HG03039 (cell line): ENCODE measurements at regions not wholly inside any gene's neighbourhood (a gene's known extent, or its start where the extent isn't known, plus 50 kb on each side); places are given as distances from the start of the nearest gene placed in this dataset.
"Not testable (repeated sequence)": the region's sequence is repeated elsewhere in the genome, so short reads cannot be mapped to it uniquely, and the experiment has no call there.

ENCODE experiments used
- ATAC-seq: cut with Tn5 transposase; IDR thresholded peaks from one replicate; pipeline ENCODE4 v1.9.1; 2021; ENCODE audit warnings: mild to moderate bottlenecking, moderate library complexity; ENCODE audit not compliant: unreplicated experiment

DNA sequence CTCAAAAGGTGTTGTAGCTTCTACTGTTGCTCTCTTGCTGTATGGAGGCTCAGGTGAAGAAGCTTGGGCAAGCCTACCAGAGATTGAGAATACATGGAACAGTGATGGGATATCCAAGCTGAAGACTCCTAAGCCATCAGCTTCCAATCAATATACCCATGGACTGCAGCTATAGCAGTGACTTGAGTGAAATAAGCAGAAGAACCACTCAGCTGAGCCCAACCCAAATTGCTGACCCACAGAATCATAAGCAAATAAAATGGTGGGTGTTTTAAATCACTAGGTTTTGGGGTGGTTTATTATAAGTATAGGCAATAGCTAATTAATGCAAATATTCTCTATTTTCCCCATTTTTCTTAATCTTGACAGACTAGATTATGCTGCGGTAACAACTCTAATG is 147.7 kb upstream of the SALL1 start:
- no peak for ATAC-seq

DNA sequence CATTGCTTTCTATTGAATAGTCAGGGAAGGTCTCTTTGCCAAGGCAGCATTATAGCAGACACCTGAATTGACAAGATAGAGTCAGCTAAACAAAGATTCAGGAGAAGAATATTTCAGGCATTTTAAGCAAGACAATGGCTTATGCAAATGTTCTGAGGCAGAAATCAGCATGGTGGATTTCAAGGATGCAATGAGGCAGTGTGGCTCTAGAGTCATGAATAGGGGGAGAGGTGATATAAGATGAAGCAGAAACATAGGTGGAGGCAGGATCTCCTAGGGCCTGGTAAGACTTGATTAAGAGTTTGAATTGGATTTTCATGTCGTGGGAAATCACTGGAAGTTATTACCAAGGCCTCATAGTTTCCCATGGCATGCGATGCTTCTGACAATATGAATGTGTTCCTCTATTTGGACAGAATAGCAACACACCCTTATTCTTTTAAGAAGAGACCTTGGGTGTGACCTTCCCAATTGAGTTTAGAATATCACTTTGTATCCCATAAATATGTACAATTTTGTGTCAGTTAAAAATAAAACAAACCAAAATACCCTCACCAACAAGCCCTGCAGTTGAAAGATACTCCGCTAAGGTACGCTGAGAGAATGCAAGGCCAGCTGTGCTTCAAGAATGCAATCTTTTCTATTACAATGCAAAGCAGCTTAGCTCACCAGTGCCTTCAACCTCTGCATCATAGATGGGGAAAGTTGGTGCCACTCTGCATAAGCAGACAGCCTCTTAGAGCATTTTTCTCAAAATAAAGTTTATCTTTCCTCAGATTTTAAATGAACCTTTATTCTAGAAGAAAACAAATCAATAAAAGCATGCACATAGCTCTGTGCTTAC is 139.6 kb upstream of the SALL1 start:
- ATAC-seq: no peak

DNA sequence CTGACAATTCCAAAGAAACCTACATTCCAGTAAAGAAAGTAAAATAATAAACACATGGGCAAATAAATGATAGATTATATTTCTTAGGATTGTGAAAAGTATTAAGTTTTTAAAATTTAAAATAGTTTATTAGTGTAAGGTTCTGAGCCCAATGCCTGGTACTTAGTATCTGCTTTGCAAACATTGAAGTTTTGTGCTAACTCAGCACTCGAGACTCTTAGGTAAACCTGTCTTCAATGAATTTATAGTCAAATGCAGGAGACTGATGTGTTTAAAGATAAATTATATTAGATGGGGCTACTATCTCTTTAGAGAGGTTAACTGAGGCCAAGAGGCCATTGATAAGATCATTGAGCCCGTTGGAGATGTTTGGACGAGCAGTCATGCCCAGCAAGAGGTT is 138.3 kb upstream of the SALL1 start:
- no peak for ATAC-seq

DNA sequence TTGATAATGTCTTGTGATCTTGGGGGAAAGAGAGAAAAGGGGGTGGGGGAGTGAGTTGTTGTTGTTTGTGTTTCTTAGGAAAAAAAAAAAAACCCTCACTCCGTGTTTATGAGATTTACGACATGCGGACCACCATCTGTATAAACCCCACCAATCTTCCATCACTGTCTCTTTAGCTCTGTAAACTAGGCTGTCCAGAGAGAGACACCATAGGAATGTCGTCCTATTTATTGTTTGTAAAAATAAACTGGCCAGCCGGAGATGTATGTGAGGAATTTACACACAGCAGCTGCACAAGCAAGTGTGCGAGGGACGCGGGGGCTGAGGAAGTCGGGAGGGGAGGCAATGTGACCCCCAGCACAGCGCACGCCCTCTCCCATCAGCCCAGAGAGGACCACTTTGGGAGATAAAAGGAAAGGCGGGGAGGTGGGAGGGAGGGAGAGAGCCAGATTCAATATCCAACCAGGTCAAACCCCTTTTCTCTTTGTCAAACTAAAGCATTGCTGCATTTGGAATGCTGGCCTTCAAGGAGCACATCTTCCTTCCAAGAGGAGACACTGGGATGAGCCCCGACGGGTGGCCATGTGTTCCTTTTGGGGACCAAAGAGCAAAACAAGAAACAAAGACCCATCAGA is 136.2 kb upstream of the SALL1 start:
- no peak for ATAC-seq

DNA sequence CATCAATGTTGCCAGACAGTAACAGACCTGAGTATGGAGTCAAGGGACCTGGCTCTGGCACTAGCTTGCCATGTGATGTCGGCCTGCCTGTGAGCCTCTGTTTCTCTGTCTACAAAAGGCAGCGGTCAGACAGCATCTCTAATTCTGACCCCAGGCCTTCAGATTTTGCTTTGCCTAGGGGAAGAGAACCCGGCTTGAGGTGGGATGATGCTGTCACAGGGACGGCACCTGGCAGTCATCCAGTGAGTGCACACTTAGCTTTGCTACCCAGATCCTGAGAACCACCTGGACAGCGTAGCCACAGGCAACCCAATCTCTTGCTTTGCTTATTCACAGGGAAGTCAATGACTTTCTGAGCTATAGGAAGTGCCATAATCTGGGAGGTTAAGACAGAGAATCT is 135.2 kb upstream of the SALL1 start:
- ATAC-seq: no peak

DNA sequence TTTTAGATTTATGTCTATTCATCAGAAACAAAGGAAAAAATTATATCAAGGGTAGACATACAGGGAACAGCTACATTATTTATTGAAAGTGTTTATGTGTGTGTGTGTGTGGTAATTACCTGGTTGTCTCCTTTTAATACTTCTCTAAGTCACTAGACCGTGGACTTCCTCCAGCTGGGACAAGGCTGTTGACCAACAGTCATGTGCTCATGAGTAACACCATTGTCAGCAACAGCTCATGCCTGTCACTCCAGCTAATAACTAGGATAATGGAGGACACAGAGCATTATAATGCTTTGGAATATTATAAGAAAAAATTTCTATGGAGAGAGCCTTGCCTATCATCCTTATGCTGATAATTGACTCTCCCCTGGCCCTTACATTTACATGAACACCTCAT is 125.3 kb upstream of the SALL1 start:
- no peak for ATAC-seq

DNA sequence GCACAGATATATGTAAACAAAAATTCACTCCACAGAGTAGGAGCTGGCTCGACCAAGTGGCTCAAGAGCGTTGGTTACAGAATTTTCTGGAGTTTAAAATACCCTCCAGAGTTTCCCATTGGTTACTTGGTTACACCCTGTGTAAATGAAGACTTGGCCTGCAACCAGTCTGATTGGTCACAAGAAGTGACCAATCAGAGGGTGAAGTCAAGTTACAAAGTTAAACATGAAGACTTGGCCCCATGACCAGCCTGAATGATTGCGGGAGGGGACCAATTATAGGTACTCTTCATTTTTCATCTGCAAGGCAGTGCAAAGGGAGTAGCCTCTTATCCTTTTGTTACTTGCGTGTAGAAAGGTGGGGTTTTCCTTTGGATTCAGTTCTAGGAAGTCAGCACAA is 121.3 kb upstream of the SALL1 start:
- ATAC-seq: no peak

DNA sequence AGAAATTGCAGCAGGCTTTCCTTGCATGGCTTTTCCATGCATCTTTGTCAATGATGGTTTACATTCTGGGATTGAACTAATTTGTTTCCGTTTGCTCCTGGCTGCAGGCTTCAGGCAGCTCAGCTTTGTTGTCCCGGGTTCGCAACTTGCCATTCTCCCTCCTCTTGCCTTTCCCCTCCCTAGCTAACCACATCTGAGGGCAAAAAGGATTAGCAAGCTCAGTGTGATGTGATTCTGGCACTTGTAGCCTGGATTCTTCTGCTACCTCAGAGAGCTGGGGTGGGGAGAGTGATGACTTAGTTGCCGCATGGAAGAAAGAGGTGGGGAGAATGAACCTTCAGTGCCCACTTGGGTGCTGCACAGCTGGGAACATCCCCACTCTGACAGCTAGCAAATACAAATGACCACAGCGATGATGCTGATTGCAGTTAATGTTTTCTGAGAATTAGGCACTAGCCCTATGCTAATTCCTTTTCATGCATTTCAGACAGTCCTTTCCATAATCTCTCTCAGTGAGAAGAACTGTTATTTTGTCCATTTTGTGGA is 120.2 kb upstream of the SALL1 start:
- ATAC-seq: no peak

DNA sequence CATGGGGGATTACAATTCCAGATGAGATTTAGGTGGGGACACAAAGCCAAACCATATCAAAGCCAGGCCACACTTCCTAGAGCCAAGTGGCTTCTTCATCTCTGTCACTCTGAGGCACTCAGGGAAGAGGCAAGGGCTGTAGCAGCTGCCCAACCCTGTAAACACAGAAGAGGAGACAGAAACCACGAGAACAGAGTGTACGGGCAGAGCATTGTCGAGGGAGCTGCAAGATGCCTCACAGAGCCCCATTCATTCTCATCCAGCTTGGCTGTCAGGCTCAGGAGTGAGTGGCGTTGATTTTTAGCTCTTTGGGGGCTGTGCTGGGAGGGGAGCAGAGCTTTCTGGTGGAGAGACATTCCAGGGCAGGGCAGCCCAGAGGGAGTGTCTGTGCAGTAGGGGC is 117.2 kb upstream of the SALL1 start:
- ATAC-seq: no peak

DNA sequence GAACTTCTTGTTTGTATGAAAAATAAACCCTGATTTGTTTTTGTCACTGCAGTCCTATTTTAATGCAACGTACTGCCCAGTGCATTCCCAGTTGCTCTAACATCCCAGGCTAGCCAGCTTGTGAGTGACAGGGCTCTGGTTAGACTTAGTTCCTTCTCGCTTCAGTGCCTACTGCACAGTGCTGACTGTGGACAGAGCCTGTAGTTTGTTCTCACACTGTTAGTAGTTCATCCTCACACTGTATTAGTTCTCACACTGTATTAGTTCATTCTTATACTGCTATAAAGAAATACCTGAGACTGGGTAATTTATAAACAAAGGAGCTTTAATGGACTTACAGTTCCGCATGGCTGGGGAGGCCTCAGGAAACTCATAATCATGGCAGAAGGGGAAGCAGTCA is 116.6 kb upstream of the SALL1 start:
- ATAC-seq: no peak

DNA sequence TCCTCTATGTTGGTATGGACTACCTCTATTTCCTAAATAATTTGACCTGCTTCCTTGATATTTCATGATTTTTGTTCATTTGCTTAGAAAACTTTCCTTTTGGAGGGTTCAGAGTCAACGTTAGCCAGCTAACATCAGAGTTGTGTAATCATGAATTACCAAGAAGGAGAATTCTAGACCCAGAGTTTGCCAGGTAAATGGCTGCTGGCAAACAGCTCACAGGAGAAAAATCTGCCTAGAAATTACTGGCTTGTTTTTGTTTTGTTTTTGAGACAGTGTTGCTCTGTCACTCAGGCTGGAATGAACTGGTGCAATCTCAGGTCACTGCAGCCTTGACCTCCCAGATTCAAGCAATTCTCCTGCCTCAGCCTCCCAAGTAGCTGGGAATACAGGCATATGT is 111.4 kb upstream of the SALL1 start:
- ATAC-seq: no peak

DNA sequence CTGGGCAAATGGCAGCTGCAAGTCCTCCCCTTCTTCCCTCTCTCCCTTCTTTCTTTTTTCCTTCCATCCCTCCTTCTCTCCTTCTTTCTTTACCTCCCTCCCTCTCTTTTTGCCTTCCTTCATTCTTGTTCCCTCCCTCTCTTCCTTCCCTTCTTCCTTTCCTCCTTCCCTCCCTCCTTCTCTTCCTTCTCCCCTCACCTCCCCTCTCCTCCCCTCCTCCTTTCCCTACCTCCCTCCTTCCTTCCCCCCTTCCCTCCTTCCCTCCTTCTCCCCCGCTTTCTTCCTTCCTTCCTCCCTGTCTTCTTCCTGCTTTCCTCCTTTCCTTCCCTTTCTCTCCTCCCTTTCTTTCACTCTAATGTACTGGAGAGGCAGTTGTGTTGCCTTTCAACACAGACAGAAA is 110.8 kb upstream of the SALL1 start:
- ATAC-seq: no peak

DNA sequence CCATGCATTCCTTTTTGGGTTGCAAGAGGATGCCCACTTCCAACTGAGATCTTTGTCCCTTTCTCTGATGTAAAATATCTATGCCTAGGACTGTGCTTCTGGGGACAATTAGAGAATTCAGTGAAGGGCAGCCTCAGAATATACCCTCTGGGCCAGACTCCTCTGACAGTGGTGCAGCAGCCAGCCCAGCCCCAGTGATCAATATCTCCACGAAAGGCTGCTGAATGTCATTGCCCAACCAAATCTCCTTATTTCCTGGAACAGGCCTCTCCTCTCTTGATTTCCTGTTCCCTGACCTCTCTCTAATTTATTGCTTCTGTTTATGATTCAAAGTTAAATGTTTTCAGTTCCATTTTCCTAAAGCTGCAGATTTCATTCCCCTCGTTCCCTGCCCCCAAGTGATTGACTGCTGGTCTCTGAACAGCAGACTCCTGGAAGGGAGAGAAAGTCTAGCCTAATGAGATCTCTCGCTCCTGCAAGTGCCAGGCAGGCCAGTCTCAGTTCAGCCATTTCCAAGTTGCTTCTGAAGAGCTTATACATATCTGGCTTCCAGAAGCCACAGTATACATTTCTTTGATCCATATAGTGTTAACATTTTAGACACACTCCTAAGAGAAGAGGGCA is 104.4 kb upstream of the SALL1 start:
- ATAC-seq: no peak

DNA sequence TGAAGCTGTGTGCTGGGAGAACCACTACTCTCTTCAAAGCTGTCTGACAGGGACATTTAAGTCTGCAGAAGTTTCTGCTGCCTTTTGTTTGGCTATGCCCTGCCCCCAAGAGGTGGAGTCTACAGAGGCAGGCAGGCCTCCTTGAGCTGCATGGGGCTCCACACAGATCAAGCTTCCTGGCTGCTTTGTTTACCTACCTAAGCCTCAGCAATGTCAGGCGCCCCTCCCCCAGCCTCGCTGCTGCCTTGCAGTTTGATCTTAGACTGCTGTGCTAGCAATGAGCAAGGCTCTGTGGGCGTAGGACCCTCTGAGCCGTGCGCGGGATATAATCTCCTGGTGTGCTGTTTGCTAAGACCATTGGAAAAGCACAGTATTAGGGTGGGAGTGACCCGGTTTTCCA is 103.3 kb upstream of the SALL1 start:
- ATAC-seq: not testable (repeated sequence)

DNA sequence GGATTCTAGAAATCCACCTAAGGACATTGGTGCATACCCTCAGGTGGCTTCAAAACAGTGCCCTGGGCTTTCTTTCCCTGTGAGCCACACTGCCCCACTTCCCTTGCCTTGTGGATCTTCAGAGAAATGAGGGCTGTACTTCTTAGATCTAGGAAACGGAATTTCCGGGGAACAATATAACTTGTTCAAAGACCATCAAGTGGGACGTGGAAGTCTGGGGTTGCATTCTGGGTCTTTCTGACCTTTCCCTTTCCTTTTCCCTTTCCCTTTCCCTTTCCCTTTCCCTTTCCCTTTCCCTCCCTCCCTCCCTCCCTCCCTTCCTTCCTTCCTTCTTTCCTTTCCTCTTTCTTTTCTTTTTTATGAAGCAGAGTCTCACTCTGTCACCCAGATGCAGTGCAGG is 97.1 kb upstream of the SALL1 start:
- ATAC-seq: no peak

DNA sequence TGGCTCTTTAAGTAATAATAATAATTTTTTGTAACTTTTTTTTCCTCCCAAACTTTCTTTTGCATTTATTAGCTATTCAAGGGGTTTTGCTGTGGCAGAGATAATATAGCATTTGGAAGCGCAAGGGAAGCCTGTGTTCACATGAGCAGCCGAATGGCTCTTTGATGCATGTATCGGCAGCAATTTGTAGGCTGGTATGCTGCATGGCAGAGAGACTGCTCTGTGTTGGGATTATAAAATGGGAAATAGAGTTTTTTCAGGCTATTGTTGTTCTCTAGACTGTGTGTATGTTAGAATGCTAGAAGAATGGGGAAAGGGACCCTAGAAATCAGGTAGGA is 94.6 kb upstream of the SALL1 start:
- no peak for ATAC-seq

DNA sequence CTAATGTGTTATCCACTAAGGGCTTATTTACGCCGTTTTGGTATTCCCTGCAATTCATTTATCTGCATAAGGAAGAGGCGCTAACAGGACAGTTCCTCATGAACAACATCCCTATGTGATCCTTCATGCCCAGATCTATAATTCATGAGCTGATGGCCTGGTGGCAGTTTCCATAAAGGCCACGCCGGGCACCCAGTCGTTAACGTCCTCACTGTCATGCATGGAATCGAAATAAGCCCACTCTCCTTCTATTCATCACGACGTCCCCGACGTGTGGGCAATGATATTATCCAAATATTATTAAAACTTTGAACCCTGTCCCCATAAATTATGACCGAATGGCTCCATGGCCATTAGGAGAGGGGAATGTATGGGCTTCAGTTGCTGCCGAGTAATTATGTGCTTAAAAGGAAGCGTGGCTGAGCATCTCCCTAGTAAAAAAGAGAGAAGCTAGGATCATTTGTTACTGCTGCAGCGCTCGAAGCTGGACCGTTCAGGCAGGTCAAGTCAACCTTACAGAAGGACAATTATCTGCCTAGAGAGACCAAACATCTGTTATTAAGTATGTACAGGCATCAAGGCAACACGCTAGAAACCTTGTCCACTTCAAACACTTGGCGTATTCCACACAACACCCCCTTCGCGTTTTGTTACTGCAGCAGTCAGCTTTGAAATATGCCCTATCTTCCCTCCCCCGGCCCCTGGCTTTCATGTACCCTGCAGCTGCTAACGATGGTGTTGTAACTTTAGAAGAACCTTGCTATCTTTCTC is 94.0 kb upstream of the SALL1 start:
- no peak for ATAC-seq

DNA sequence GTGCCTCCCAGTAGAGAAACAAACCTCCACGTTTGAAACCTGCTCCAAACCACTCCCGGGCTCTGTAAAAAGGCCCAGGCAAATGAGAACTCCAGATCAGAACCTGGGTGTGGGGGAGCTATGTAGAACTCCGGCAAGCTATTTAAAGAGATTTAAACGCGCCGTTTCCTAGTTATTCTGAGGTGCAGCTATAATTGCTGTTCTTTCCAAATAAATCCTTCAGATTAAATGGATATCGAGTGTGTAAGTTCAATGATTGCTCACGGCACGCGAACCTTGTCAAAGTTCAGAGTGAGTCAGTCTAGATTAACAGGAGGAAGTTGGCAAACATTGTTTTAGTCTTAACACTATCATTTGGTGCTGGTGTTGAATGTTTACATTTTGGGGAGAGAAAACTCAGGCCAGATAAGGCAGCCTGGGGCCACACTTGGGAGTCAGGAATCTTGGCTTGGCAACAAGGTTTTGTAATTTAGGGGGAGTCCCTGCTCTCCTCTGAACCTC is 92.9 kb upstream of the SALL1 start:
- ATAC-seq: no peak

DNA sequence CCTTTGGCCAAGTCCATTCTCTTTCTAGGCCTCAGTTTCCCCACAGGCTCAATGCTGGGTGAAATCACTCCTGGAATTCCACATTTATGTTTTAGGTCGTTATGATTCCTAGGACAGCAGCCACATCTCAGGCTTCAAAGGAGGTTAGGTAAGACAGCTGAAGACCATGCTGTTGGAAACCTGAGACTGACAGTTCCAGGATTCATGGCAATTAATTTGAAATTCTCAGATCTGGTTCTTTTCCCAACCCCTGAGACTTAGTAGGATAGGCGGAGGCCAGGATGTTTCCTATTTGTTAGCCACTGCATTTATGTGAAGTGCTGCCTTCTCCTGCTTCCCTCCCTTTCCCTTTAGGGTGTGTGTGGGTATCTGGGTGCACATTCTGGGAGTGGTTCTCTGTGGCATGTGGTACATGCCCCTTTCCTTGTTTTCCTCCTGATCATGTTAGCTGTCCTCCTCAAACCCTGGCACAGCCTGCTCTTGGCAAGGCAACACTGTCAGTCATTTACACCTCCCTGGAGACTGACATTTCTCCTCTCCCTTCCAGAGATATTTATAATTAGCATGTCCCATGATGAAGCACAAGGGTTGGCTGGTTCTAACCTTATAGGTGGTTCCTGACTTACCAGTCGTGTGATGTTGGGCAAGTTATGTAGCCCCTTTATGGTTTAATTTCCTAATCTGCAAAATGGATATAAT is 91.4 kb upstream of the SALL1 start:
- ATAC-seq: no peak

DNA sequence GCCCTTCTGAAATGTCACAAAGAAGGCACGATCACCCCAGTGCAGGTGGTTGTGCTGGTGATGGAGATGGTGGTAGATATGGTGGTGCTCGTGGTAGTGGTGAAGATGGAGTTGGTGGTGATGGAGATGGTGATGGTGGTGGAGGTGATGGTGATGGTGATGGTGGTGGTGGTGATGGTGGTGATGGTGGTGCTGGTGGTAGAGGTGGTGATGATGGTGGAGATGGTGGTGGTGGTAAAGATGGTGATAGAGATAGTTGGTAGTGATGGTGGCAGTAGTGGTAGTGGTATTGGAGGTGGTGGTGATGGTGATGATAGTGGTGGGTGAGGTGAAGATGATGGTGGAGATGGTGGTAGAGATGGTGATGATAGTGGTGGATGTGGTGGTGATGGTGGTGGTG is 88.1 kb upstream of the SALL1 start:
- ATAC-seq: no peak
